K562 (cell line): ENCODE measurements at regions not wholly inside any gene's neighbourhood (a gene's known extent, or its start where the extent isn't known, plus 50 kb on each side); places are given as distances from the start of the nearest gene placed in this dataset.

Experiments
- ATAC-seq: fragments of 200-7000 bp; cut with Tn5 transposase; 3 replicates; pipeline ENCODE4 v1.9.1; 2020; ENCODE audit warnings: moderate library complexity
- BruUV-seq: library from RNA; stranded (reverse); fragments of 400-500 nt; replicated peaks from 2 replicates; lab custom pipeline; 2021; lab: Mats Ljungman, UMichigan
- CTCF ChIA-PET: fragments of 300-600 bp; formaldehyde crosslinking; extraction: SDS; loops from one replicate; lab custom pipeline; 2021; ENCODE audit warnings: low intra/inter-chr PET ratio; lab: Yijun Ruan, JAX
- POLR2A ChIA-PET: fragments of 300-600, 350-650 bp; sonication (Branson Sonifier 250); formaldehyde crosslinking; extraction: SDS; loops from one replicate; lab custom pipeline; 2021; ENCODE audit warnings: antibody characterized with exemption, inconsistent platforms; lab: Yijun Ruan, JAX
- DNase-seq, 4 experiments: peaks; one replicate each; pipeline versions ENCODE4 v3.0.0 to v3.0.0-alpha.2; 2011 to 2018; ENCODE audit warnings: low spot score in 3 of 4, mixed read lengths in 3 of 4; ENCODE audit errors: extremely low read depth in 1 of 4
- FAIRE-seq: peaks from 2 replicates; lab custom pipeline; 2011; peaks lifted over from hg19 to GRCh38; lab: Jason Lieb, UNC
- H2AFZ ChIP-seq: 2 replicates; pipeline ENCODE4 v1.6.0; 2011; ENCODE audit warnings: low read depth, low read length, control low read depth, inconsistent platforms
- H3K27ac ChIP-seq: fragments of 200-600 bp; 3 replicates; pipeline ENCODE4 v1.8.0; 2011; ENCODE audit warnings: low read depth, mild to moderate bottlenecking, control low read depth, inconsistent platforms, low read length, moderate library complexity, mixed read lengths; ENCODE audit errors: extremely low read depth
- H3K27me3 ChIP-seq, 2 experiments: fragments of 300-600 bp in 1 of 2; 2 replicates in 1 of 2; 3 replicates in 1 of 2; pipeline versions ENCODE4 v1.6.0 to v1.8.0; 2011; ENCODE audit warnings: inconsistent platforms in 2 of 2, low read length in 2 of 2, mild to moderate bottlenecking in 1 of 2, mixed read lengths in 1 of 2, moderate library complexity in 1 of 2; ENCODE audit not compliant: control insufficient read depth in 2 of 2, insufficient read depth in 2 of 2
- H3K36me3 ChIP-seq: fragments of 300-600 bp; 3 replicates; pipeline ENCODE4 v1.8.0; 2011; ENCODE audit warnings: mild to moderate bottlenecking, low read length, inconsistent platforms; ENCODE audit not compliant: control insufficient read depth, insufficient read depth
- H3K4me1 ChIP-seq, 2 experiments: fragments of 200-600 bp in 1 of 2; replicated peaks in 1 of 2; 2 replicates in 1 of 2; 3 replicates in 1 of 2; pipeline versions ENCODE4 v1.5.1 to v1.8.0; 2011; ENCODE audit warnings: inconsistent platforms in 2 of 2, low read length in 2 of 2, mild to moderate bottlenecking in 1 of 2, mixed read lengths in 1 of 2, moderate library complexity in 1 of 2; ENCODE audit not compliant: control insufficient read depth in 2 of 2, insufficient read depth in 2 of 2
- H3K4me2 ChIP-seq: 2 replicates; pipeline ENCODE4 v1.6.1; 2011; ENCODE audit warnings: low read length, control low read depth, inconsistent platforms, mixed read lengths; ENCODE audit not compliant: insufficient read depth
- H3K4me3 ChIP-seq: fragments of 200-600 bp; sonication (generic), shearing (Covaris generic); 2 replicates; pipeline ENCODE4 v1.5.1; 2016; ENCODE audit warnings: control low read depth, inconsistent platforms
- H3K79me2 ChIP-seq: fragments of 200-600 bp; 3 replicates; pipeline ENCODE4 v1.8.0; 2011; ENCODE audit warnings: low read length, inconsistent platforms; ENCODE audit not compliant: control insufficient read depth, insufficient read depth
- H3K9ac ChIP-seq, 2 experiments: 2 replicates each; pipeline versions ENCODE4 v1.6.0 to v1.6.1; 2011; ENCODE audit warnings: low read depth in 2 of 2, low read length in 2 of 2, control low read depth in 1 of 2, inconsistent platforms in 1 of 2, mild to moderate bottlenecking in 1 of 2, mixed read lengths in 1 of 2; ENCODE audit not compliant: insufficient read depth in 1 of 2
- H3K9me1 ChIP-seq: one replicate; pipeline ENCODE4 v1.6.0; 2011; ENCODE audit warnings: inconsistent platforms, mild to moderate bottlenecking, low read length, moderate library complexity; ENCODE audit not compliant: control insufficient read depth, insufficient read depth
- H3K9me3 ChIP-seq: replicated peaks from 2 replicates; pipeline ENCODE4 v1.5.1; 2011; ENCODE audit warnings: low read depth, low read length, inconsistent platforms; ENCODE audit not compliant: control insufficient read depth, insufficient read depth
- H4K20me1 ChIP-seq: replicated peaks from 2 replicates; pipeline ENCODE4 v1.6.1; 2011; ENCODE audit warnings: low read length, inconsistent platforms, mixed read lengths; ENCODE audit not compliant: control insufficient read depth, insufficient read depth
- CEBPB ChIP-seq: fragments of 450-650 bp; IDR thresholded peaks from 2 replicates; pipeline ENCODE4 v1.6.1; 2016; ENCODE audit warnings: missing genetic modification characterization, missing compliant biosample characterization
- CSDE1 ChIP-seq, 2 experiments: fragments of 450-650 bp; IDR thresholded peaks; 2 replicates each; pipeline ENCODE4 v1.6.1; 2016; ENCODE audit warnings: mild to moderate bottlenecking in 1 of 2
- ELF2 ChIP-seq: fragments of 250-450 bp; sonication (Bioruptor Pico); IDR thresholded peaks from 2 replicates; pipeline ENCODE4 v1.5.0; 2021; ENCODE audit warnings: mild to moderate bottlenecking
- FUS ChIP-seq: fragments of 200-400 bp; formaldehyde crosslinking; optimal IDR thresholded peaks from 2 replicates; pipeline ENCODE3; 2017; ENCODE audit warnings: low read depth, low read length
- MYNN ChIP-seq, 2 experiments: sonication (generic); formaldehyde crosslinking in 1 of 2; IDR thresholded peaks; 2 replicates each; pipeline versions ENCODE4 v1.5.0 to v1.6.1; 2016 to 2020; ENCODE audit warnings: antibody characterized with exemption in 1 of 2, missing genetic modification reagents in 1 of 2
- NONO ChIP-seq, 2 experiments: fragments of 200-400 bp in 1 of 2; fragments of 450-650 bp in 1 of 2; formaldehyde crosslinking in 1 of 2; IDR thresholded peaks; 2 replicates each; pipeline ENCODE4 v1.6.1; 2017; ENCODE audit warnings: low read depth in 2 of 2, mild to moderate bottlenecking in 2 of 2, moderate library complexity in 2 of 2, low read length in 1 of 2
- RAD21 ChIP-seq, 2 experiments: fragments of 250-450 bp in 1 of 2; fragments of 450-650 bp in 1 of 2; sonication (Bioruptor Pico) in 1 of 2; formaldehyde crosslinking in 1 of 2; IDR thresholded peaks in 1 of 2; conservative IDR thresholded peaks in 1 of 2; 2 replicates each; pipeline versions ENCODE4 v1.4.0 to v1.8.0; 2020 to 2022; ENCODE audit warnings: mild to moderate bottlenecking in 2 of 2, moderate library complexity in 1 of 2
- USF2 ChIP-seq: sonication (generic); formaldehyde crosslinking; IDR thresholded peaks from 2 replicates; pipeline ENCODE4 v1.5.0; 2020; ENCODE audit warnings: missing genetic modification reagents
- XRCC3 ChIP-seq: fragments of 450-650 bp; IDR thresholded peaks from 2 replicates; pipeline ENCODE4 v1.6.1; 2017; ENCODE audit warnings: mild to moderate bottlenecking, moderate library complexity
- ZNF174 ChIP-seq: fragments of 250-450 bp; sonication (Bioruptor Pico); IDR thresholded peaks from 2 replicates; pipeline ENCODE4 v1.4.0; 2020; ENCODE audit warnings: mild to moderate bottlenecking
- ZNF175 ChIP-seq: fragments of 200-800 bp; sonication (Bioruptor generic); IDR thresholded peaks from 2 replicates; pipeline ENCODE4 v1.6.1; 2016; ENCODE audit warnings: low read depth, mild to moderate bottlenecking, missing genetic modification characterization, missing compliant biosample characterization
- ZNF445 ChIP-seq: fragments of 250-450 bp; sonication (Bioruptor Pico); IDR thresholded peaks from 2 replicates; pipeline ENCODE4 v1.4.0; 2020; ENCODE audit warnings: low read depth, mild to moderate bottlenecking, moderate library complexity
- WGBS: fragments of 100-300 bp; shearing (Covaris generic); methylation state at CpG from one replicate; pipeline ENCODE4 v1.1.6; 2016; ENCODE audit warnings: low coverage, mixed read lengths; ENCODE audit not compliant: insufficient coverage; ENCODE audit errors: missing lambda C conversion rate; 5-methylcytosine and 5-hydroxymethylcytosine counted together
- in situ Hi-C: fragments of 300-500 bp; cut with MboI; formaldehyde crosslinking; loops from 4 replicates; pipeline ENCODE4 v1.15.0; 2018; ENCODE audit warnings: inconsistent platforms, mixed read lengths
- intact Hi-C: fragments of 100-400 bp; cut with micrococcal nuclease; formaldehyde crosslinking; loops from 2 replicates; pipeline ENCODE4 v1.14.2; 2022

- DNase-seq (no peak), ATAC-seq (no peak), FAIRE-seq (no peak)
- Histone ChIP-seq H3K36me3 (no peaks in the 10 kb centered on the region), H3K4me2 (no peak overlapping the region), H2AFZ (no peak overlapping the region), H3K9ac (no peak overlapping the region), H3K27me3 (peaks cover 0 to 5% of the 10 kb centered on the region in 2 experiments; a peak in 1 of 5 replicates), H4K20me1 (no peaks in the 10 kb centered on the region), H3K27ac (no peak overlapping the region), H3K4me1 (no peaks in the 10 kb centered on the region), H3K9me3 (no peaks in the 10 kb centered on the region), H3K79me2 (no peaks in the 10 kb centered on the region), H3K4me3 (no peak overlapping the region), H3K9me1 (no peaks in the 10 kb centered on the region)
- BruUV-seq: no TSS peak
- intact Hi-C loops (no loop called here), in situ Hi-C loops (no loop called here)
- 0% methylated on average over 3 of the region's 4 CpGs for WGBS
- ChIA-PET POLR2A (interaction anchor here (1.0 kb wide), 1 partner anchor 19 kb away, joined by 3 read pairs; no protein-coding TSS in a partner anchor), CTCF (no interaction called here)
- TF ChIP-seq RAD21 (CRISPR knock-in tag; conservative IDR thresholded peaks at IDR 0.05 in 1 of 2, IDR thresholded peaks at IDR 0.05 in 1 of 2): no peak
- TF ChIP-seq MYNN (IDR thresholded peaks at IDR 0.05): no peak
- TF ChIP-seq MYNN (CRISPR knock-in tag; IDR thresholded peaks at IDR 0.05): no peak
- no peak for TF ChIP-seq FUS
- no peak for TF ChIP-seq CSDE1 (IDR thresholded peaks at IDR 0.05)
- no peak for TF ChIP-seq ELF2
- no peak for TF ChIP-seq ZNF445 (CRISPR knock-in tag)
- no peak for TF ChIP-seq XRCC3
- no peak for TF ChIP-seq NONO (IDR thresholded peaks at IDR 0.05; ENCODE audit: low read depth in 2 of 2, low read length in 1 of 2)
- TF ChIP-seq ZNF174 (CRISPR knock-in tag): no peak
- TF ChIP-seq ZNF175 (CRISPR knock-in tag): no peak
- TF ChIP-seq USF2 (CRISPR knock-in tag): no peak
- no peak for TF ChIP-seq CEBPB (tag)
Measured at GRCh38 chr14:58788655-58789503, 151.1 kb downstream of the DACT1 start.
